ENCODE measurements at regions not wholly inside any gene's neighbourhood (a gene's known extent, or its start where the extent isn't known, plus 50 kb on each side); places are given as distances from the start of the nearest gene placed in this dataset.

GRCh38 chr4:160375772-160376452 lies 1273.0 kb downstream of the RAPGEF2 start:
- no peak for ATAC-seq
- no peaks in the 10 kb centered on the region for H3K36me3 ChIP-seq (ENCODE audit: control insufficient read depth, insufficient read depth, low read length)
- in situ Hi-C loops (cut with HindIII; ENCODE audit: low pct_unique_long_range_greater_than_20kb, low sequenced_read_pairs) (no loop called here), intact Hi-C loops (cut with micrococcal nuclease; ENCODE audit: unreplicated experiment) (no loop called here)
- H3K27me3 ChIP-seq (ENCODE audit: control insufficient read depth, insufficient read depth, low read length) = no peaks in the 10 kb centered on the region
- DNase-seq (ENCODE audit: low read depth, low spot score) = no peak
- no peaks in the 10 kb centered on the region for H3K4me1 ChIP-seq (ENCODE audit: control insufficient read depth, insufficient read depth, low read length)
- BruUV-seq (replicated peaks) = no TSS peak
- POLR2A ChIA-PET = no interaction called here
- CTCF ChIA-PET = no interaction called here
- TF ChIP-seq POLR2AphosphoS5 (IDR thresholded peaks at IDR 0.05; ENCODE audit: low read depth, low read length) (no peak), TCF7L2 (IDR thresholded peaks at IDR 0.05; ENCODE audit: low read depth, low read length) (no peak), CTCF (IDR thresholded peaks at IDR 0.05) (no peak), SIN3A (IDR thresholded peaks at IDR 0.05; ENCODE audit: borderline replicate concordance, insufficient read depth, low read depth, low read length) (no peak)
- H3K9me3 ChIP-seq (ENCODE audit: control insufficient read depth, insufficient read depth, low read depth, low read length) = no peaks in the 10 kb centered on the region
- no peak overlapping the region for H3K4me3 ChIP-seq (ENCODE audit: low read depth in 2 of 2, low read length in 2 of 2)
- H3K27ac ChIP-seq (ENCODE audit: low read length) = no peak overlapping the region

GRCh38 chr4:160386846-160387245 lies 1284.0 kb downstream of the RAPGEF2 start:
- in situ Hi-C loops (cut with HindIII; ENCODE audit: low pct_unique_long_range_greater_than_20kb, low sequenced_read_pairs) (no loop called here), intact Hi-C loops (cut with micrococcal nuclease; ENCODE audit: unreplicated experiment) (no loop called here)
- H3K36me3 ChIP-seq (ENCODE audit: control insufficient read depth, insufficient read depth, low read length) = no peaks in the 10 kb centered on the region
- ChIA-PET POLR2A (no interaction called here), CTCF (no interaction called here)
- H3K4me3 ChIP-seq (ENCODE audit: low read depth in 2 of 2, low read length in 2 of 2) = no peak overlapping the region
- H3K4me1 ChIP-seq (ENCODE audit: control insufficient read depth, insufficient read depth, low read length) = no peaks in the 10 kb centered on the region
- TF ChIP-seq SIN3A (IDR thresholded peaks at IDR 0.05; ENCODE audit: borderline replicate concordance, insufficient read depth, low read depth, low read length) (no peak), TCF7L2 (IDR thresholded peaks at IDR 0.05; ENCODE audit: low read depth, low read length) (no peak), POLR2AphosphoS5 (IDR thresholded peaks at IDR 0.05; ENCODE audit: low read depth, low read length) (no peak), REST (IDR thresholded peaks at IDR 0.05; ENCODE audit: insufficient read depth in 1 of 2, low read depth in 2 of 2, low read length in 1 of 2) (no peak), CTCF (IDR thresholded peaks at IDR 0.05) (no peak)
- H3K9me3 ChIP-seq (ENCODE audit: control insufficient read depth, insufficient read depth, low read depth, low read length) = no peaks in the 10 kb centered on the region
- DNase-seq (ENCODE audit: low read depth, low spot score) = no peak
- ATAC-seq = no peak
- H3K27ac ChIP-seq (ENCODE audit: low read length) = no peak overlapping the region
- no TSS peak for BruUV-seq (replicated peaks)
- no peaks in the 10 kb centered on the region for H3K27me3 ChIP-seq (ENCODE audit: control insufficient read depth, insufficient read depth, low read length)

All from Panc1 (cell line).